Spinal cord (tissue), 9 donors: ENCODE measurements at regions not wholly inside any gene's neighbourhood (a gene's known extent, or its start where the extent isn't known, plus 50 kb on each side); places are given as distances from the start of the nearest gene placed in this dataset.
A peak's percentile ranks its signal among the peaks of the same experiment; 100 is the strongest.

Experiments
- DNase-seq, 6 donors: peaks; one replicate each; pipeline versions ENCODE4 v3.0.0 to v3.0.0-alpha.2; 2013 to 2015; ENCODE audit warnings: low spot score in 6 of 6, low read depth in 4 of 6
- H3K27ac ChIP-seq: one replicate; pipeline ENCODE4 v1.5.1; 2013; ENCODE audit warnings: low read depth, low read length, control low read depth
- H3K27me3 ChIP-seq: one replicate; pipeline ENCODE4 v1.6.1; 2013; ENCODE audit warnings: low read length; ENCODE audit not compliant: control insufficient read depth, insufficient read depth
- H3K36me3 ChIP-seq: one replicate; pipeline ENCODE4 v1.6.1; 2013; ENCODE audit warnings: low read length; ENCODE audit not compliant: control insufficient read depth, insufficient read depth
- H3K4me1 ChIP-seq: one replicate; pipeline ENCODE4 v1.6.1; 2013; ENCODE audit warnings: low read length; ENCODE audit not compliant: control insufficient read depth, insufficient read depth
- H3K4me3 ChIP-seq: one replicate; pipeline ENCODE4 v1.5.1; 2013; ENCODE audit warnings: low read depth, low read length, control low read depth
- H3K9me3 ChIP-seq: one replicate; pipeline ENCODE4 v1.6.1; 2013; ENCODE audit warnings: low read length; ENCODE audit not compliant: control insufficient read depth, insufficient read depth
- WGBS: methylation state at CpG from one replicate; pipeline ENCODE4 v1.1.5; 2013; ENCODE audit warnings: missing lambda C conversion rate; ENCODE audit not compliant: insufficient coverage; 5-methylcytosine and 5-hydroxymethylcytosine counted together
- donor health status: healthy.

DNA sequence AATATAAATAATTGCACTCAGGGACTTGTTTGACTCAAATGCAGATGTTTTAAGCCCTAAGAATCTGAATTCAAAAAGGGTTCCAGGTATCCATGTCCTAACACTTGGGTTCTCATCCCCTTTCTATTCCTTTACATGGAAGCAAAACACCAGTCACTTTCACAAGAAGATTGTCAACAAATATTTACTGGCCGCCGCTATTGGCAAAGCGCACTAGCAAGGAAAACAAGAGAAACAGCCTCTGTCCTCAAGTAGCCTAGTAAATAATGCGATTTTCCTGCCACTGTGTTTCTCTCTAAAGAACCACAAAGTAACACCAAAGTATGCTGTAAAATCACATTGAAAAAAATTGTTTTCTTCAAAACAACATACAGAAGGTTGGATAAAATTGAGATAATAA lies 66.7 kb upstream of the EZH2 start:
- WGBS, result 95% methylated on average over 3 of the region's 4 CpGs
- Histone ChIP-seq H3K27ac (no peak overlapping the region), H3K9me3 (no peaks in the 10 kb centered on the region), H3K36me3 (no peaks in the 10 kb centered on the region), H3K4me3 (no peak overlapping the region), H3K4me1 (peaks cover 4% of the 10 kb centered on the region), H3K27me3 (no peaks in the 10 kb centered on the region)
- DNase-seq, result no peak

DNA sequence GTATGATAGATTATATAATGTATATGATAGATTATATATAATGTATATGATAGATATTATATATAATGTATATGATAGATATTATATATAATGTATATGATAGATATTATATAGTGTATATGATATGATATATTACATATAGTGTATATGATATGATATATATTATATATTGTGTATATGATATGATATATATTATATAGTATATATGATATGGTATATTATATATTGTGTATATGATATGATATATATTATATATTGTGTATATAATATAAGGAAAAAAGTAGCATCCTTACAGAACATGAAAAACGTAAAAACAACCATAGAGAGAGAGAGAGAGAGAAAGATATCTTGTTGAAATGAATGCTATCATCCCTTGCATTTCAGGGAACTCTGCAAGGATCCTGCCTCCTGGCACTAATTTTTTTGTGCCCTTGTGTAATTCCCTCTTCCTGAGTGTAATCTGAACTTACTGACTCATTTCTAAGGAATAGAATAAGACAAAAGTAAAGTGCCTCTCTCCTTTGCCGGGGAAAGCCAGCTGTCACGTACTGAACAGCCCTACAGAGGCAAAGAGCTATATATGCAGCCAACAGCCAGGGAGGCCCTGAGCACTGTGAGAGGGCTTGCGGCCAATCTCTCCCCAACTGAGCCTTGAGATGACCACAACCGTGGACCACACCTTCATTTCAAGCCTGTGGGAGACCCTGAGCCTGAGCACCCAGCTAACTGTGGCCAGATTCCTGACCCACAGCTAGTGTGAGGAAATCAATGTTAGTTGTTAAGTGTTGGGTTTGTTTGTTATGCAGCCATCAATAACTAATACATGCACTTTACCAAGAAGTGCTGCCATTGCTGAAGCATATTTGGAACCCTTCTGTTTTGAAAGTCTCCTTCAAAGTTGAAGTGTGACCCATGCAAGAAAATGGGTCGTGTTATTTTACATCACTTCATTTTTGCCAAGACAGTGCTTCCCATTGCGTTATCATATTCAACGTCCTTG lies 61.1 kb upstream of the EZH2 start:
- WGBS, result 70% methylated on average over 7 of the region's 8 CpGs
- peaks cover 3% of the 10 kb centered on the region for H3K4me1 ChIP-seq
- H3K27ac ChIP-seq, result no peak overlapping the region
- H3K27me3 ChIP-seq, result no peaks in the 10 kb centered on the region
- DNase-seq, result no peak
- H3K36me3 ChIP-seq, result no peaks in the 10 kb centered on the region
- no peak overlapping the region for H3K4me3 ChIP-seq
- no peaks in the 10 kb centered on the region for H3K9me3 ChIP-seq

DNA sequence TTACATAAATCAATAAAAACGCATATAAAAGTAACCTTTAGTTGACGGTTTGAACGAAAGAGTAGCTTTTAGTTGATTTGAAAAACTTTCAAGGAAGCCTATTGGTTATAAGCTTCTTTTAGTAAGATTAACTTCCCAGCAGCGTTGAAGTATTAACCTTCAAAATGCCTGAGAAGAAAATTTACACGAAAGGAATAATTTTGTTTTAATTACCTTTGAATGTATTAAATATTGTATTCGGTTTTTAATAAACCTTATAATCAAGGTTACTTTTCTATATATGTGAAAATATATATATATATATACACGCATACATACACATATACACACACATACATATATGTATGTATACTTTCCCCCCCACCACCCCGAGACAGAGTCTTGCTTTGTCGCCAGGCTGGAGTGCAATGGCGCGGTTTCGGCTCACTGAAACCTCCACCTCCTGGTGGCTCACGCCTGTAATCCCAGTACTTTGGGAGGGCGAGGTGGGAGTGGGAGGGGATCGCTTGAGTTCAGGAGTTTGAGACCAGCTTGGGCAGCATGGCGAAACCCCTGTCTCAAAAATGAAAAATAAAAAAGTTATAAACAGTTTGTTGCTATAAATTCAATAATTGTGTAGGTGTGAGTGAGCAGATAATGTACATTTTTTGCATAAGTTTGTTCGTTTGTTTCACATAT lies 57.6 kb upstream of the EZH2 start:
- Histone ChIP-seq H3K4me1 (peaks cover 3% of the 10 kb centered on the region), H3K9me3 (no peaks in the 10 kb centered on the region), H3K27me3 (no peaks in the 10 kb centered on the region), H3K4me3 (peak overlapping the region; percentile 83), H3K36me3 (no peaks in the 10 kb centered on the region), H3K27ac (peak overlapping the region; percentile 82)
- DNase-seq, result peak in 3 of 6 donors; percentile 24 to 56 (median 39)
- WGBS, result no CpG with 5 or more reads among the region's 17 CpGs

DNA sequence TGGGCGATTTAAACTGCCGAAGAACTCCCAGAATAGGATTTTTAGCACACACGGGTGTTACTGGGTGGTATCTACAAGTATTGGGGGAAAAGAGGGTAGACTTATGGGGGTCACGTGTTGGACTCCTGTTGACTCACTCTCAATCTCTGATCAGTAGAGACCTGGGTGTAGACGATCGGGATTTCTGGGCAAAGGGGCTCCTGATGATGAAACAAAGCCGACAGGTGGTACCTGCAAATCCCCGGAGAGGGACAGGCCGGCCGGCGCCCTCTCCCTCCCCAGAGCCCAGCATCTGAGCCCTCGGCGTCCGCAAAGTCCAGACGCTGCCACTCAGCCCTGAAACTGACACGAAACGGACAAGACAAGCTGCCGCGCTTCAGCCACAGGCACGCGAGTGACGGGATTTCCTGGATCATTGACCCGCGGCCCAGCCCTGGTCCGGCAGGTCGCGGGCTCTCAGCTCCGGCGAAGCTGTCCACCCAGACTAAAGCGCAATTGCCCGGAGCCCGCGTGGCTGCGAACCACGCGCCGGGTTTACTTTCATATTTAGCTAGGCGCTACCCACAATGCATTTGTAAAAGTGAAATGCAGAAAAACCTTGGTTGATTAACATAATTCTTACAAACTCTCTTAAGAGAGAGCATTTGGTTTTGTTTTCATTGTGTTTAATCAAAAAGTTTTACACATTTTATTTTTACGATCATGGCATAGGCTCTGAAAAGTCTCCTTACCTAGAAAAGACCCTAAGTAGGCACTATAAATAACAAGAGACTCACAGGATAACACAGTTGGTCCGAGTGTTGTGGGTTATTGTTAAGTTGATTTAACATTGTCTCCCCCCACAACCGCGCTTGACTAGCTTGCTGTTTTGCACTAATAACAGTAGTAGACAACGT lies 56.9 kb upstream of the EZH2 start:
- DNase-seq, result peak; percentile 54 to 95 (median 80)
- H3K36me3 ChIP-seq, result no peaks in the 10 kb centered on the region
- peaks cover 3% of the 10 kb centered on the region for H3K4me1 ChIP-seq
- 4% methylated on average over 27 of the region's 43 CpGs for whole genome bisulfite sequencing
- peak overlapping the region; percentile 82 for H3K27ac ChIP-seq
- H3K27me3 ChIP-seq, result no peaks in the 10 kb centered on the region
- H3K4me3 ChIP-seq, result peak overlapping the region; percentile 83
- no peaks in the 10 kb centered on the region for H3K9me3 ChIP-seq

DNA sequence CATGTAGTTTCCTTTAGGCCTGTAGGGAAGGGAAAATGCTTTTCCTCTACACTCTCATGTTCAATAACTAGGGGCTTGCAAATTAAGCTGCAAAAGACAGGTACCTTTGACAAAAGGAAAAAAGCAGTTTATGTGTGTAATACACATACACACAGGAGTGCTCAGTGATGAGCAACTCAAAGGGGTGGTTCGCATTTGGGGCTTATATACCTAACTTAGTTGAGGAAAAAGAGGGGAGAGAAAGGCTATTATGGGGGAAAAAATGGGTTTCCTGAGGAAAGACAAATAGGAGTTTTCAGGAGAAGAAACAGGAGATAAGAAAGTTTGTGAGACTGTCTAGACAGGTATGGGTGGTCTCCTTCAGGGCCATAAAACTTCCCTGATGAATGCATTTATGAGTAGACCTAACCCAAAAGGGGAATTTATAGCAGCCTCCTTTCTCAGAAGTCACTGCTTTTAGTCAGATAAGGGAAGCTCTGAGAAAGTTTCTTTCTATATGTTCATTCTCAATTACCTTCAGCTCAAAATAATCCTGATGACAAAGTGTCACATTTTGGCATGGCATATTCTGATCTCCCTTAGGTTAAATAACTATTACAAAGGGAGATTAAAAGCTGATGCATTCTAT lies 55.2 kb upstream of the EZH2 start:
- H3K27me3 ChIP-seq, result no peaks in the 10 kb centered on the region
- 100% methylated on average over 1 of the region's 1 CpG for WGBS
- no peaks in the 10 kb centered on the region for H3K36me3 ChIP-seq
- H3K9me3 ChIP-seq, result no peaks in the 10 kb centered on the region
- no peak for DNase-seq
- H3K27ac ChIP-seq, result no peak overlapping the region
- peaks cover 3% of the 10 kb centered on the region for H3K4me1 ChIP-seq
- H3K4me3 ChIP-seq, result no peak overlapping the region

DNA sequence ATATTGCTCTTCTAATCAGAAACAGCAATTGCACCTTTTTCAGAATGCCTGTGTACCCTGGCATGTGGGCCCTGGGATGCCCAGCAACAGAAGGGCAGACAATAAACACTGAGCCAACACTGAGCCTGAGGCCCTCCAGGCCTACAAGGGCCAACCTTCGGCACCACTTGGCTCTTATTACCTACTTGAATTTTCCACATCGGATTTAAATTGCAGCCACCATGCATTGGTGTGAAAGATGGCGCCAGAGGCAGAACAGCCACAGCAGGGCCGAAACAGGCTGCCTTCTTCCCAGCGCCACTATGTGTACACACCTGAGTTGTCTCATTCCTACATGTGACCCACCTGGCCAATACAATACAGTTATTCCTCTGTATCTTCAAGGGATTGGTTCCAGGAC lies 51.4 kb upstream of the EZH2 start:
- WGBS, result 91% methylated on average over 4 of the region's 5 CpGs
- Histone ChIP-seq H3K27ac (no peak overlapping the region), H3K4me3 (no peak overlapping the region), H3K36me3 (no peaks in the 10 kb centered on the region), H3K9me3 (no peaks in the 10 kb centered on the region), H3K27me3 (no peaks in the 10 kb centered on the region), H3K4me1 (no peaks in the 10 kb centered on the region)
- DNase-seq, result no peak
